Colon (tissue), 2 donors: ENCODE measurements at regions not wholly inside any gene's neighbourhood (a gene's known extent, or its start where the extent isn't known, plus 50 kb on each side); places are given as distances from the start of the nearest gene placed in this dataset.

Experiments
- FAIRE-seq: peaks from 2 replicates; lab custom pipeline; 2012; peaks lifted over from hg19 to GRCh38; lab: Jason Lieb, UNC
- donor health status: control.
- donor health status: control.

- no peak for FAIRE-seq
Measured at GRCh38 chr10:2012209-2012608, 274.9 kb upstream of the ADARB2 start.

GRCh38 chr10:2011106-2011716 is 273.9 kb upstream of the ADARB2 start:
- FAIRE-seq, result no peak

- FAIRE-seq, result no peak
Measured at GRCh38 chr10:2005546-2005945, 268.2 kb upstream of the ADARB2 start.

- no peak for FAIRE-seq
Measured at GRCh38 chr10:1992930-1993329, 255.6 kb upstream of the ADARB2 start.

GRCh38 chr10:1989090-1989489 is 251.8 kb upstream of the ADARB2 start:
- no peak for FAIRE-seq

- FAIRE-seq, result no peak
Measured at GRCh38 chr10:1981976-1982375, 244.7 kb upstream of the ADARB2 start.

- no peak for FAIRE-seq
Measured at GRCh38 chr10:1980459-1980858, 243.1 kb upstream of the ADARB2 start.

GRCh38 chr10:1978584-1978983 is 241.3 kb upstream of the ADARB2 start:
- no peak for FAIRE-seq

GRCh38 chr10:1977461-1977860 is 240.1 kb upstream of the ADARB2 start:
- FAIRE-seq, result no peak

- no peak for FAIRE-seq
Measured at GRCh38 chr10:1972406-1972805, 235.1 kb upstream of the ADARB2 start.

- no peak for FAIRE-seq
Measured at GRCh38 chr10:1968257-1969033, 231.1 kb upstream of the ADARB2 start.

GRCh38 chr10:1966712-1967376 is 229.5 kb upstream of the ADARB2 start:
- no peak for FAIRE-seq

- FAIRE-seq, result no peak
Measured at GRCh38 chr10:1964476-1964875, 227.2 kb upstream of the ADARB2 start.

- FAIRE-seq, result no peak
Measured at GRCh38 chr10:1963341-1963740, 226.0 kb upstream of the ADARB2 start.

GRCh38 chr10:1961989-1962388 is 224.7 kb upstream of the ADARB2 start:
- no peak for FAIRE-seq

- FAIRE-seq, result no peak
Measured at GRCh38 chr10:1960982-1961381, 223.7 kb upstream of the ADARB2 start.

GRCh38 chr10:1957057-1957456 is 219.7 kb upstream of the ADARB2 start:
- FAIRE-seq, result no peak

GRCh38 chr10:1954300-1954699 is 217.0 kb upstream of the ADARB2 start:
- FAIRE-seq, result no peak

GRCh38 chr10:1952126-1953095 is 215.1 kb upstream of the ADARB2 start:
- no peak for FAIRE-seq

GRCh38 chr10:1950803-1951495 is 213.6 kb upstream of the ADARB2 start:
- FAIRE-seq, result no peak

- no peak for FAIRE-seq
Measured at GRCh38 chr10:1947464-1948003, 210.2 kb upstream of the ADARB2 start.
